CD4-positive, alpha-beta T cell treated with Interleukin-21 for 1 hour (primary cell): ENCODE measurements at regions not wholly inside any gene's neighbourhood (a gene's known extent, or its start where the extent isn't known, plus 50 kb on each side); places are given as distances from the start of the nearest gene placed in this dataset.

Experiments used
- DNase-seq: peaks from one replicate; pipeline ENCODE4 v3.0.0-alpha.2; 2020

DNA sequence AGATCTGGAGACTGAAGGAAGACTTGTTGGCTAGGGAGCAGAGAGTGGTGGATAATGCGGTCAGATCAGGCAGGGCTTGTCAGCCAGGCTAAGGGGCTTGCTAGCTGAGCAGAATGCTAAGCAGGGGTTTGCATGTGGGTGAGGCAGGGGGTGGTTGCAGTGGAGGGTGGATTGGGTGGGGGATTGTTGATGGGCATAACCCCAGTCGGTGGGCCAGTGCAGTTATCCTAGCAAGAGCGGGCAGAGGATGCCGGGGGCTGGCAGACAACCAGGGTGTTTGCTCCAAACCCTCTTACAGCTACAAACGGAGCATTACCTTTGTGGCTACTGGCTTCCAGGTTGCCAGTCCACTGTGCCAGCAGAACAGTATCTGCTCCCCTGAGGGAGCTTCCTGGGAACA lies 131.5 kb upstream of the LGALSL start:
- DNase-seq: no peak

GRCh38 chr2:64323197-64323596 lies 130.8 kb upstream of the LGALSL start:
- DNase-seq: no peak

GRCh38 chr2:64324746-64325410 lies 129.1 kb upstream of the LGALSL start:
- no peak for DNase-seq

DNA sequence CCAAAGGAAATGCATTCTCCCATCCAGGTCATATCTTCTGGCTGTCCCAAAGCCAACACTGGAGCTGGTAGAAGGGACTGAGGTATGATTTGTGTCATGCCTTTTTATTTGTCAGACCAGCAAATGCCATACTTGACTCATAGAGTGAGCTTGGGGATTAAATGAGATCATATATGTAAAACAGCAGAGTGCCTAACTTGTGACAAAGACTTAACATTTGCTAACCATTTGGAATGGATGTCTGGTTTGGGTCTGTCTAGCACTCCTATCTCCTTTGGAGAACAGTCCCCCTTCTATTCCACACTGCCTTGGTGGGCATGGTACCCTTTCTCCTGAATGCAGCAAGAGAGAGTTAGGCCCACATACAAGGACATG lies 128.5 kb upstream of the LGALSL start:
- DNase-seq: no peak

DNA sequence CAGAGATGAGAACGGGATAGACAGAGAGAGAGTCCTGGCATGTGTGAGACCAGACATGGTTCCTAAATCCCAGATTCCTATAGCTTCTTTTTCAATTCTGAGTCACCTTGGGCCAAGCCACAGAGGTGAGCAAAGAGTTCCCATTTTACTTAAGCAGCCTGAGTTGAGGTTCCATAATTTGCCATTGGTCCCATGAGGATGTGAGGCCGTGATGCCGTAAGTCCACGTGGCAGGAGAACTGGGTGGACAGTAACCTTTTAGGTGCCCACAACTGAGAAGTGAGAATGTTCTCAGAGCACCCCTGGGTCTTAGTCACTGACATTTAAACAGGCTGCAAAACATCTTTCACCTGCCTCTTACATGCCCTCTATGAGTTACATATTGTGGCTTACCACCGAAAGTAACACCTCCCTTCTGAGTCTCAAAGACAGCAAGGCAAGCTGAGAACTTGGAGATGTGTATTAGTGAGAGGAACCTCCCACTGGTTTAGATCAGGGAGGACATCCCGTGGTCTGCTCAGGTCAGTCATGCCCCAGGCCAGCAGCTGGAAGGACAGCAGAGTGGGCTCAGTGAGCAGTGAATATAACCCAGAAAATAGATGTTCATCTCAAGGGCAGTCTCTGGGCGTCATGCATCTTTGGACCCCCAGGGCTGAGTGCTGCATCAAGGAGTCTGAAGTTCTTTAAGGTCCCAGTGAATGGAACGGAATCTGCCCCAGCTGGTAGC lies 127.9 kb upstream of the LGALSL start:
- DNase-seq: peak; percentile 80

DNA sequence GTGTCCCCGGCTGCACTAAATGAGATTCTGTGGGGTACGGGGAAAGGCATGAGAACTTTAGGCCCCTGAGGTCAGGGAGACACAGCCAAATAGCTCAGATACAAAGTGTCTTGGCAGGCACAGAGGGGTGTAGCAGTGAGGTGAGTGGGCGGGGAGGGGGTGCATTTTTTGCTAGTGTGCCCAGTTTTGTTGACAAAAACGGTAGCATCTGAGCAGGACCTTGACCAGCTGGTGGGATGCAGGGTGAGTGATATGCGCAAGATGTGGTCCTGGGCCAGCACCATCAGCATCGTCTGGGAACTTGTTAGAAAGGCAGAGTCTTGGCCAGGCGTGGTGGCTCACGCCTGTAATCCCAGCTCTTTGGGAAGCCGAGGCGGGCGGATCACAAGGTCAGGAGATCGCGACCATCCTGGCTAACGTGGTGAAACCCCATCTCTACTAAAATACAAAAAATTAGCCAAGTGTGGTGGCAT lies 127.3 kb upstream of the LGALSL start:
- DNase-seq: no peak

- DNase-seq: no peak
Observed at GRCh38 chr2:64327129-64327509, 126.8 kb upstream of the LGALSL start.

DNA sequence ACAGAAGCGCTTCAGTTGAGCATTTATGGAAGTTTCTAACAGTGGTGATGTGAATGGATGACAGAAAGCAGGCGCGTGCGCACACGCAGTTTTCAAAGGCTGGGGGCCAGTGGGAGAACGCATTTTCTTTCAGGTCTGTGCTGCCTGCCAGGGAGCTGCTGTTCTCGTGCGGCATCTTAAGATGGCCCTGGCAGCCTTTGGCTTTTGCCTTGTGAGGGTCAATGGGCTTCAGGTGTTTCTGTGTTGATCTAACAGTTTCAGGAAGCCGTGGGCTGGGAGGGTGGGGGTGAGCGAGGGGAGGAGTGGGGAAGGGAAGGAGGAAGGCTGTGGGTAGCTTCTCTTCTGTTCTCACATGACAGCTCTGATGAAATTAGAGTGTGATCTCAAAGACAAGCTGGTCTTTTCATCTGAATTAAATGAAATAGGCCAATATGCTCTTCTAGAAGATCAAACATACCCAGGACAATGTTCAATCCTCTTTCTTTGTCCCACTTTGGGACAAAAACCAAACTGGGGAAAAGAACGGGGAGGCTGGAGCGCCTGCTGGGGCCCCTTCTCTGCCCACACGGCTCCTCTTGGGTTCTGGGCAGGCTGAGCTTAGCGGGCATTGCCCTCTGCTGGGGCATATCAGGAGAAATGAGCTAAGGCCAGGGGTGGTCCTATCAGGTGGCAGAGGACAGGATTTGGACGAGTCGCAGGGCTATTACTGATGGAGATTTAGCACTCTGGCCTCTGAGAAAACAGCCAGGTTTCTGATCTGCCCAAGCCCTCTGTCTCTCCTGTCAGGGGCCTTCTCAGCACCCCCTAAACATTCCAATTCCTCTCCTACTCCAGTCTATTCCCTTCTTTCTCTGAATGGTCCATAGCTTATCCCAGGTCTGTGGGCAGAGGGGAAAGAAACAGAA lies 126.2 kb upstream of the LGALSL start:
- peak; percentile 62 for DNase-seq

DNA sequence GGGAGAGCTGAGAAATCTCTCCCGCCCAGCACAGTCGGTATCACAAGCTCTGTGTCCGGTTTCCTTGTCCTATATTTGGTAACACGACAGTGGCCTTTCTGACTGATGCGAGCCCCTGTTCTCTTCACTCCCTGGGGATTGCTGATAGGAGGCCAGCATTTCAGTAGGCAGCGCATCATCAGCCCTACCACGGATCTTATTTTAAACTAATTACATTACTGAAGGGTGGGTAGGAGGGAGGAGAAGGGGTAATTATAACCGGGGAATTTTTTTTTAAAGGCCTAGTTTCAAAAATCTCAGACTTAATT lies 125.6 kb upstream of the LGALSL start:
- no peak for DNase-seq

DNA sequence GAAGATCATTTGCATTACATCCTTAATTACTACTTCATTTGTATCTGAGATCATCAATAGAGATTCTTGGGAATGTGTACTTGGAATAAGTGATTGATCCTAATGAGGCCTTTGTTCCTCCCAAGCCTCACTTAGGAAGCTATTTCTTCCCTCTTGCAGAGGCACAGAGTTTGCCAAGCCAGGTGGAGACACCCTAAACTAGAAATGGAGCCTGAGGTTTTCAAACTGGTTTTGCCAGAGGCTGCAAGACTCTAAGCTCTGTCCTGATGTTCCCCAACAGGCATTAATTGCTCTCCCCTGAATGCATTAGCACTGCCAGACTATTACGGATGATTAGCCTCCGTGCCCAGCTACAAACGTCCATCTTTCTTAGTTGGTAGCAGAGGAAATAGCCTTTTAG lies 125.2 kb upstream of the LGALSL start:
- DNase-seq: no peak

DNA sequence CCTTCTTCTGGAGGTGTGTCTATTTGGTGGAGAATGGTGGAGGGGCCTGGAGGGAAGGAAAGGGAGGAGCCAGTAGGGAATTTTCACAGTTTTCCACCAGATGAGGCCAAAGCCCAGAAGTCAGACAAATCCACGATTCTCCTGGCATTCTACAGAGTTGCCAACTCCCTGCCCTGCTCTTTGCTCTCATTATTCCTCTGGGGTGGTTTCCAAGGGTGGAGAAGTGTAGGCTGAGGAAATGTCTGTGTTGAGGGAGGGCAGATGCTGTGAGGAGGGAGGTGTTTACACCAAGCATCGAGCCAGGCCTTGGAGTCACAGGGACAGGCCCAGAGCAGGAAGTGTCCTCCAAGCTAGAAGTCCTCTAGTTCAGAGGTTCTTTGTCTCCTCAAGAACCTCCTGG lies 124.1 kb upstream of the LGALSL start:
- DNase-seq: no peak

- peak; percentile 81 for DNase-seq
Observed at GRCh38 chr2:64330281-64331113, 123.5 kb upstream of the LGALSL start.

- no peak for DNase-seq
Observed at GRCh38 chr2:64331114-64331645, 122.8 kb upstream of the LGALSL start.

GRCh38 chr2:64331849-64332699 lies 121.9 kb upstream of the LGALSL start:
- no peak for DNase-seq

- DNase-seq: no peak
Observed at GRCh38 chr2:64336171-64336570, 117.8 kb upstream of the LGALSL start.

GRCh38 chr2:64337314-64337713 lies 116.6 kb upstream of the LGALSL start:
- DNase-seq: no peak

DNA sequence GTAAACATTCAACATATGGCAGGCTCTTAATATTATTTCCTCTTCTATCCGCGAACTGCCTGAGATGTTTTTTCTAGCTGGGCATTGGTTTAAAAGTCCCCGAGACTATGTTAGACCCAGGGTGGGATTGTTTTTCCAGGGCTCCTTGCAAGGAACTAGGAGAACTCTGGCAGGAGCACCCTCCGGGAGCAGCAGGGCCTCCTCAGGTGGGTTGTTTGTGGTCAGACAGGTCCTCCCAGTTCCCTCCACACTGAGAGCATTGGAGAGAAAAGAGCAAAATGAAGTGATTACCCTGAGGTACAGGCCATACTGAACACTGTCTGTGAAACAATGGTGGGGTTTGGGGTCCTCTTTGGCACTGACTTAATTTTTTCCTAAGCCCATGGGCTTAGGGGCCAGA lies 115.9 kb upstream of the LGALSL start:
- no peak for DNase-seq

GRCh38 chr2:64338910-64339500 lies 115.0 kb upstream of the LGALSL start:
- DNase-seq: no peak

- DNase-seq: no peak
Observed at GRCh38 chr2:64341461-64341860, 112.5 kb upstream of the LGALSL start.

DNA sequence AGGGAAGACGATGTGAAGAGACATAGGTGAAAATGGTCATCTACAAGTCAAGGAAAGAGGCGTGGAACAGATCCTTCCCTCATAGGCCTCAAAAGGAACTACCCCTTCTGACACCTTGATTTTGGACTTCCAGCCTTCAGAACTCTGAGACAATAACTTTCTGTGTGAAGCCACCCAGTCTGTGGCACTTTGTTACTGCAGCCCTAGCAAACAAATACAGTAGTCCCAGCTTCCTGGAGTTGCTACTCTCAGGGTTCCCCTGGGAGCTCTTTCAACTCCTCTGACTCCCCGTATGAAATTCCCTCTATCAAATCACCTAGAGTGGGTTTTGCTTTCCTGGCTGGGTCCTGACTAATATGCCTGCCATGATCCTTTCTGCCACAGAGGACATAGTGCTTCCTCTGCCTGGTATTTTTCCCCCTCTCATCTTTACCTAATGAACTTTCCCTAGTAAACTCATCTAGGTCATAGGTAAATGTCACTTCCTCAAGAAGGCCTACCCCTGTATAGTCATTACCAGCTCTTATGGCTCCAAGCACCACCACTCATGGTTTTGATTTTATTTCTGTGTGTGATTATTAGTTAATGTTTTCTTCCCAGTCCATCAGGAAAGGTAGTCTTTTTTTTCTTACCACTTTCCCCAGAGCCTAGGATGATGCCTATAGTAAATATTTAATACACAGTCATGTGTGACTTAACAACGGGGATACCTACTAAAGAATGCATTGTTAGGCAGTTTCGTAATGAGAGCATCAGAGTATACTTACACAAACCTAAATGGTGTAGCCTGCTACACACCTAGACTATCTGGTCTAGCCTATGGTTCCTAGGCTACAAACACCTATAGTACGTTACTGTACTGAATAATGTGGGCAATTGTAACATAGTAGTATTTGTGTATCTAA lies 111.5 kb upstream of the LGALSL start:
- no peak for DNase-seq
